ENCODE measurements at regions not wholly inside any gene's neighbourhood (a gene's known extent, or its start where the extent isn't known, plus 50 kb on each side); places are given as distances from the start of the nearest gene placed in this dataset.

DNA sequence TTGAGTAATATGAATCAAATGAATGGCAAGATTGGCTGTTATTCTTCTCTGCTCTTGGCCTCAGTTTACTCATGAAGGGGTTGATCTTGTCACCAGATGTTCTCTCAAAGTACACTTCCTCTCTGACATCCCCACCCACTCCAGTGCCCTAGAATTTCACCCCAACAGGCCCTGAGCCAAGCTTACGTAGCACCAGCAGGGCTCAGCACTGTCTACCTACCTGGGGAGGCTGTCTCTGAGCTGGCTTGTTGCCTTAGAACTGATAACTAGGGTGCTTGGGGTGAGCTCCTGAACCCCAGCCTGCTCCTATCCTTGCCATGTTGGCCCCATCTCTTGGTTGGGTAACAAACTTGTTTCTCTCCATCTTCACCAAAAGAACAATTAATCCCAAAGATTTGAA lies 159.1 kb upstream of the USP24 start:
- H3K4me1 ChIP-seq (ENCODE audit: control insufficient read depth, insufficient read depth, low read length): no peaks in the 10 kb centered on the region
- no CpG with 5 or more reads among the region's 1 CpG for WGBS (ENCODE audit: insufficient coverage, insufficient read length)
- DNase-seq (ENCODE audit: low read depth, low spot score): no peak
- no peak overlapping the region for H3K27ac ChIP-seq (ENCODE audit: low read length)
- no peaks in the 10 kb centered on the region for H3K27me3 ChIP-seq (ENCODE audit: control insufficient read depth, insufficient read depth, low read length)
- no peak overlapping the region for H3K4me3 ChIP-seq (ENCODE audit: low read length)
- H3K9me3 ChIP-seq (ENCODE audit: control insufficient read depth, insufficient read depth, low read length): no peaks in the 10 kb centered on the region
- no peaks in the 10 kb centered on the region for H3K36me3 ChIP-seq (ENCODE audit: control insufficient read depth, insufficient read depth, low read length)

DNA sequence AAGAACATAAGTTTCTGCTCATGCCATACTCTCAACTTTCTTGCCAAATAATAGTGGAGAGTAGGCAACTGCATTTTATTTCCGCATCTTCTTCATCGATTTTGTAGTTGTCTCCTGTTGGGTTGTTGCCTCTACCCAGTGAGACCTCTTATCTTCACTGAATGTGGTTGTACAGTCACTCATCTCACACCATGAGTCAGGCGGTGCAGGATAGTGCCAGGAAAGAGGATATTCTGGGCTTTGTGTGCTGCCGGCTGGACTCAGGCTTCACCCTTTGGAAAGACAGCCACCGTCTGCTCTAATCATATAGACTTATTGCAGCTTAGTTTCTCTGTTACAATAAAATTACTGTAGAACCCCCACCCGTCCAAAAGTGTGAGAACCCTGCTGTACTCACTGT lies 154.3 kb upstream of the USP24 start:
- no peak overlapping the region for H3K4me3 ChIP-seq (ENCODE audit: low read length)
- H3K36me3 ChIP-seq (ENCODE audit: control insufficient read depth, insufficient read depth, low read length): no peaks in the 10 kb centered on the region
- DNase-seq (ENCODE audit: low read depth, low spot score): no peak
- H3K27ac ChIP-seq (ENCODE audit: low read length): no peak overlapping the region
- no peaks in the 10 kb centered on the region for H3K9me3 ChIP-seq (ENCODE audit: control insufficient read depth, insufficient read depth, low read length)
- no peaks in the 10 kb centered on the region for H3K4me1 ChIP-seq (ENCODE audit: control insufficient read depth, insufficient read depth, low read length)
- no peaks in the 10 kb centered on the region for H3K27me3 ChIP-seq (ENCODE audit: control insufficient read depth, insufficient read depth, low read length)
- no CpG with 5 or more reads among the region's 6 CpGs for WGBS (ENCODE audit: insufficient coverage, insufficient read length)

DNA sequence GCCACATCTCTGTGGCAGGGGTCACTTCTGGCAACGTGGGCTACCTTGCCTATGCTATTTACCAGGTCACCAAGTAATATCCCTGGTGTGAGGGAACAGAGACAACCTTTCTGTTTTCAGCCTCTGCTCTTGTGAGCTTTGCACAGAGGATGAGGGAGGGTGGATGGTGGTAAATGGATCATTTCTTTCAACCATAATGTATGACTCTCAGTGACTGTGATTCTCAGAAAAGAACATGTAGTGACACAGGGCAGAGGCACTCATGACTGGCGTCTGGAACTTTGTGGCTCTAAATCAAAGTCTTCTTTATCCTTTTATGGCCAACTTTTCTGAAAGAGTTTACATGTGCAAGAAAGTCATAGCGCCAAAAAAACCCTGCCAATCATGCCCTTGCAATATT lies 153.5 kb upstream of the USP24 start:
- Histone ChIP-seq H3K27me3 (ENCODE audit: control insufficient read depth, insufficient read depth, low read length) (no peaks in the 10 kb centered on the region), H3K9me3 (ENCODE audit: control insufficient read depth, insufficient read depth, low read length) (no peaks in the 10 kb centered on the region)
- WGBS (ENCODE audit: insufficient coverage, insufficient read length): no CpG with 5 or more reads among the region's 3 CpGs

DNA sequence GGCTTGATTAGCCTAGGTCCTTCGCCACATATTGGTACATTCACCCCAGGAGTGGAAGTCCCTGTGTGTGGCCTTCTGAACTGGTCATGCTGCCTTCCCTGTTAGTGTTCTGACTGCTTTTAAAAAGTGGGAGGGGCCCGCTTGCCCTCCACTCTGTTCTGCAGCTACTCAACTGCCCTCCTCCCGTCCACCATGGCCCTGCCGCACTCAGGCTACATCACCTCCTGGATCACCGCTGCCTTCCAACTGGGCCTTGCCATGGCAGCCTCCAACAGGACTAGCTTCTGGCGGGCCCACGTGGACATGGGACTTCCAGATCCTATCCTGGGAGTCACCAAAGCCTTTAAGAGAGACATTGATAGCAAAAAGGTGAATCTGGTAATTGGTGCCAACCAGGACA lies 152.1 kb upstream of the USP24 start:
- H3K36me3 ChIP-seq (ENCODE audit: control insufficient read depth, insufficient read depth, low read length): no peaks in the 10 kb centered on the region
- WGBS (ENCODE audit: insufficient coverage, insufficient read length): no CpG with 5 or more reads among the region's 7 CpGs
- no peak overlapping the region for H3K4me3 ChIP-seq (ENCODE audit: low read length)
- no peak for DNase-seq (ENCODE audit: low read depth, low spot score)
- H3K4me1 ChIP-seq (ENCODE audit: control insufficient read depth, insufficient read depth, low read length): no peaks in the 10 kb centered on the region
- H3K27me3 ChIP-seq (ENCODE audit: control insufficient read depth, insufficient read depth, low read length): no peaks in the 10 kb centered on the region
- H3K27ac ChIP-seq (ENCODE audit: low read length): no peak overlapping the region
- H3K9me3 ChIP-seq (ENCODE audit: control insufficient read depth, insufficient read depth, low read length): no peaks in the 10 kb centered on the region

More for the DNA sequence above, 153.5 kb upstream of the USP24 start:
- H3K4me1 ChIP-seq (ENCODE audit: control insufficient read depth, insufficient read depth, low read length): no peaks in the 10 kb centered on the region
- no peaks in the 10 kb centered on the region for H3K36me3 ChIP-seq (ENCODE audit: control insufficient read depth, insufficient read depth, low read length)
- H3K4me3 ChIP-seq (ENCODE audit: low read length): no peak overlapping the region
- DNase-seq (ENCODE audit: low read depth, low spot score): no peak
- no peak overlapping the region for H3K27ac ChIP-seq (ENCODE audit: low read length)

DNA sequence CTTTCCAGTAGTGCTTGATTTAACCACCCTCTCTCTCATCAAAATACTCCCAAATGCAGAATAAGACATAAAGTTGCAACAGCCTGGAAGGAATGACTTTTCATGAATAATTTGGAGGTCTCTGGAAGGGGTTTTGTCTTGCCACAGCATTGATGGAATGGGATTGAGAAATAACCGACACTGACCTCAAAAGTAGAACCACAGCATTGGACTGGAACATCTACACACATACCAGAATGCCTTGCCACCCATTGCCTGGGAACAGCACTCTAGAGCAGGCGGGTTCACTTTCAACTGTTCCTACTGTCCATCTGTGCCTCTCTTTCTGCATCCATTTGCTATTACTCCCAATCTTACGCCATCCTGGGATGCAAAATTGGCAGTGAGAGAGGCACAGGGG lies 149.1 kb upstream of the USP24 start:
- no peak overlapping the region for H3K4me3 ChIP-seq (ENCODE audit: low read length)
- H3K27ac ChIP-seq (ENCODE audit: low read length): no peak overlapping the region
- no CpG with 5 or more reads among the region's 3 CpGs for WGBS (ENCODE audit: insufficient coverage, insufficient read length)
- no peaks in the 10 kb centered on the region for H3K4me1 ChIP-seq (ENCODE audit: control insufficient read depth, insufficient read depth, low read length)
- H3K9me3 ChIP-seq (ENCODE audit: control insufficient read depth, insufficient read depth, low read length): no peaks in the 10 kb centered on the region
- no peak for DNase-seq (ENCODE audit: low read depth, low spot score)
- no peaks in the 10 kb centered on the region for H3K27me3 ChIP-seq (ENCODE audit: control insufficient read depth, insufficient read depth, low read length)
- H3K36me3 ChIP-seq (ENCODE audit: control insufficient read depth, insufficient read depth, low read length): no peaks in the 10 kb centered on the region

DNA sequence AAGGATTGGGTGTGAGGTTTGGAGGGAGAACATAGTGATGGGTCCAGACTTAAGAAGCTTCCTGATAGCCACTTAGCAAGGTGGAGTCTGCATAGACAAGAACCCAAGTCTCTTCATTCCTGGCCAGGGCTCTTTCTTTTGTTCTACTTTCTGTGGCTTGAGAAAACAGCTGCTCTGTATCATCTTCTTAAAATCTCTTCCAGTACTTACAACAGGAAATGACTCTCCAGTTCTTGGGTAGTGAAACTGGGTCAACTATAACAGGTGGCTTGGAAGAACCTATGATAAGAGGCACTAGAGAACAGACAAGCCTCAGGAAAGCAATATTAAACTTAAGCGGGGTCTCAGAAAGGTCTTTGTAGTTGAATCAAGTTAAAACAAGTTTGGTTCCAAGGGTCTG lies 148.1 kb upstream of the USP24 start:
- H3K4me1 ChIP-seq (ENCODE audit: control insufficient read depth, insufficient read depth, low read length): no peaks in the 10 kb centered on the region
- no peaks in the 10 kb centered on the region for H3K36me3 ChIP-seq (ENCODE audit: control insufficient read depth, insufficient read depth, low read length)
- no peak overlapping the region for H3K27ac ChIP-seq (ENCODE audit: low read length)
- no peaks in the 10 kb centered on the region for H3K27me3 ChIP-seq (ENCODE audit: control insufficient read depth, insufficient read depth, low read length)
- no CpG with 5 or more reads among the region's 1 CpG for WGBS (ENCODE audit: insufficient coverage, insufficient read length)
- H3K9me3 ChIP-seq (ENCODE audit: control insufficient read depth, insufficient read depth, low read length): no peaks in the 10 kb centered on the region
- no peak for DNase-seq (ENCODE audit: low read depth, low spot score)
- no peak overlapping the region for H3K4me3 ChIP-seq (ENCODE audit: low read length)

DNA sequence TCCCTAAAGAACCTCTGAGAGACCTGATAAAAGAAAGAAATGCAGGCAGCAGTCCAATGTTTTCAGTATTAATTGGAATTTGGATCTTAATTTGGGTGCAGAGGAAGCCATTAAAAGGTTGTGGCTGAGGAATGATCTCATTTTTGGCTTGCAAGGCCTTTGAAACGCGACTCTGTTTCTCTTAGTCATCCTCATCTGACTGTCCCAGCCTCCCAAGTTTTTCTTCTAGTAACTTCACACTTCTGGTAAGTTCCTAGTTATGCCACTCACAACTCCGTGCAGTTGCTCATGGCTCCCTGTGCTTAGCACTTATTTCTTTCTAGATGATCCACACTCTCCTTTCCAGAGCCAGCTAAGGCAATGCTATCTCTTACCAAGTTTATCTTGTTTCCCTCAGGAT lies 147.4 kb upstream of the USP24 start:
- Histone ChIP-seq H3K9me3 (ENCODE audit: control insufficient read depth, insufficient read depth, low read length) (no peaks in the 10 kb centered on the region), H3K36me3 (ENCODE audit: control insufficient read depth, insufficient read depth, low read length) (no peaks in the 10 kb centered on the region), H3K27me3 (ENCODE audit: control insufficient read depth, insufficient read depth, low read length) (no peaks in the 10 kb centered on the region), H3K4me1 (ENCODE audit: control insufficient read depth, insufficient read depth, low read length) (no peaks in the 10 kb centered on the region), H3K4me3 (ENCODE audit: low read length) (no peak overlapping the region), H3K27ac (ENCODE audit: low read length) (no peak overlapping the region)
- no CpG with 5 or more reads among the region's 3 CpGs for WGBS (ENCODE audit: insufficient coverage, insufficient read length)
- no peak for DNase-seq (ENCODE audit: low read depth, low spot score)

DNA sequence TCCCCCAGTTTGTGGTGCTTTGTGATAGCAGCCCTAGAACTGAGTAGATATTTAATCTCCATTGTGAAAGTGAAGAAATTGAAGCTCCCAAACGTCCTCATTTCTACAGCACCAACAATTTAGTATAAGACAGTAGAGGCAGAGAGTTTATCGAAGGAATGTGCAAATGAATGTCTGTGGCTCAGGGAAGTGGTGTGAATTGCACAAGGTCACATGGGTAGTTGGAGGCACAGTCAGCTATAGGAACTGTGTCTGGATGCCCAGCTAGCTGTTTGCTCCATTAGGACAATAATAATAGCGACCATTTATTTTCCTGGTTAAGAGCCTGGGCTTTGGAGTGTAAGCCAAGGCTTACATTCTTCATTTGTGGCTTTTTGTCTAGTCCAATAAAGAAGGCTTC lies 144.4 kb upstream of the USP24 start:
- Histone ChIP-seq H3K4me3 (ENCODE audit: low read length) (no peak overlapping the region), H3K27ac (ENCODE audit: low read length) (no peak overlapping the region), H3K4me1 (ENCODE audit: control insufficient read depth, insufficient read depth, low read length) (no peaks in the 10 kb centered on the region), H3K27me3 (ENCODE audit: control insufficient read depth, insufficient read depth, low read length) (no peaks in the 10 kb centered on the region), H3K9me3 (ENCODE audit: control insufficient read depth, insufficient read depth, low read length) (no peaks in the 10 kb centered on the region), H3K36me3 (ENCODE audit: control insufficient read depth, insufficient read depth, low read length) (no peaks in the 10 kb centered on the region)
- no CpG with 5 or more reads among the region's 3 CpGs for WGBS (ENCODE audit: insufficient coverage, insufficient read length)
- no peak for DNase-seq (ENCODE audit: low read depth, low spot score)

DNA sequence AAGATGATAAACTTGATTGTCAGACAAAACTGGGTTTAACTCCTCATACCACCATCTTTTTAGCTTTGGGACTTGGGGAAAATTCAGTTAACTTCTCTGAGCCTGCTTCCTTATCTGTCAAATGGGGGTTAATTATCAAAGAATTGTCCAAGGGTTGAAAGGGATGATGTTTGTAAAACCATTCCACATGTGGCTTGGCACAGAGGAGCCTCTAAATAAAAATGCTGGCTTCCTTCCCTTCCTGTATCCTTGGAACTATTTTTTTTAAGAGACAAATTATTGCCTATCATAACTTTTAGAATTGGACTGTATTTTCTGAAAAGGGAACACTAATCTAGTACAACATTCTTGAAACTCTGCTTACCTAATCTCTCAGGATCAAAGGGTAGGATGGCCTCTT lies 143.4 kb upstream of the USP24 start:
- H3K4me1 ChIP-seq (ENCODE audit: control insufficient read depth, insufficient read depth, low read length): no peaks in the 10 kb centered on the region
- no peak overlapping the region for H3K4me3 ChIP-seq (ENCODE audit: low read length)
- H3K9me3 ChIP-seq (ENCODE audit: control insufficient read depth, insufficient read depth, low read length): no peaks in the 10 kb centered on the region
- H3K27me3 ChIP-seq (ENCODE audit: control insufficient read depth, insufficient read depth, low read length): no peaks in the 10 kb centered on the region
- no peak overlapping the region for H3K27ac ChIP-seq (ENCODE audit: low read length)
- H3K36me3 ChIP-seq (ENCODE audit: control insufficient read depth, insufficient read depth, low read length): no peaks in the 10 kb centered on the region
- DNase-seq (ENCODE audit: low read depth, low spot score): no peak

DNA sequence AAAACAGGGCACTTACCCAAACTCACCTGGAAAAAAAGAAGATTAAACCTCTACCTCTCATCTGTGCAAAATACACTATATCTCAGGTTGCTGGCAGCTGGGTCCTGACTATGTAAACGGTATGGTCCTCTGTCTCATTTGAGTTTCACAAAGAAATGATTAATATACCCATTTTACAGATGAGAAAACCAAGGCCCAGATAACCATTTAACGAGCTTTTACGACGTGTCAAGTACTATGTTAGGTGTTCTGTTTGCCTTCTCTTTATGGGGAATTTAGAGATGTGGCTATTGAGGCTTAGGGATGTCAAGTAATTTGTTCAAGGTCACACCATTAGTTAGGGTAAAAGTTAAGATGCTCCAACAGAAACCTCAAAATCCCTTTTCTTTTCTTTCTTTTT lies 140.4 kb upstream of the USP24 start:
- DNase-seq (ENCODE audit: low read depth, low spot score): no peak
- WGBS (ENCODE audit: insufficient coverage, insufficient read length): no CpG with 5 or more reads among the region's 4 CpGs
- no peaks in the 10 kb centered on the region for H3K4me1 ChIP-seq (ENCODE audit: control insufficient read depth, insufficient read depth, low read length)
- no peaks in the 10 kb centered on the region for H3K9me3 ChIP-seq (ENCODE audit: control insufficient read depth, insufficient read depth, low read length)
- H3K27ac ChIP-seq (ENCODE audit: low read length): no peak overlapping the region
- no peak overlapping the region for H3K4me3 ChIP-seq (ENCODE audit: low read length)
- no peaks in the 10 kb centered on the region for H3K36me3 ChIP-seq (ENCODE audit: control insufficient read depth, insufficient read depth, low read length)
- H3K27me3 ChIP-seq (ENCODE audit: control insufficient read depth, insufficient read depth, low read length): no peaks in the 10 kb centered on the region

DNA sequence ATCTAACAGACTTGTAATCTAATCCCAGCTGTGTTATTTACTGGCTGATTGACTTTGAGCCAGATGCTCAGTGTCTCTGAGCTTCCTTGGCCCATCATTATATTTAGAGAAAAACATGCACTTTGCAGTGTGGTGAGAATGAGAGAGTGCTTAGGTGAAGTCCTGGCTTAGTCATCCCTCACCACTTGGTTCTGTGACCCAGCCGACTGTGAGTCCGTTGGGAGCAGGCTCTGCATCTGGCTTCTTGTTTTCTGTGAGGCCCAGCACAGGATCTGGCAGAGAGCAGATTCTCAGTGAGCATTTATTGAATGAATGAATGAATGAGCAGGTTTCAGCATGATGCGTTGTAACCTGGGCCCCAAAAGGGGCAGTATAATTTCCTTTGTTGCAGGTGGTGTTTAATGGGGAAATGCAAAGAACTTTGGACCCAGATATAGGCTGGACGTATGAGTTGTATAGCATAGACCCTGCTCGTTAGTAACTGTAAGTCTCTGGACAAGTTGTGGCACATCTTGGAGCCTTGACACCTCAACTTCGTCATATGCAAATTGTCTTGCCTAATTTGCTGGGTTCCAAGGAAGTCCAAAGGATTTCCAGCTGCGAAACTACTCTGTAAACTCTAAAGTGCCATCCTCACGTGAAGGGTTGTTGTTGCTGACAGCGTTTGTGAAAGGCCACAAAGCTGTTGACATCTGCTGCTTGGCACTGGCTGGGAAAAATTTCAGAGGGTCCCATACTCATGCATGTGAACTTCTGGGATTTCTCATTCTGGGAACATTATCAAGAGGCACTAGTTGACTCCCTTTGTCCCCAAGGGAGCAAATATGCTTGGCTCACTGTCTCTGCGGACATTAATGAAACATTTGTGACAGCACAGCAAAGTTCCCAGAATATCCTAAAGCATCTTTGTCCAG lies 138.8 kb upstream of the USP24 start:
- DNase-seq (ENCODE audit: low read depth, low spot score): no peak
- no peaks in the 10 kb centered on the region for H3K9me3 ChIP-seq (ENCODE audit: control insufficient read depth, insufficient read depth, low read length)
- H3K27ac ChIP-seq (ENCODE audit: low read length): no peak overlapping the region
- no peaks in the 10 kb centered on the region for H3K36me3 ChIP-seq (ENCODE audit: control insufficient read depth, insufficient read depth, low read length)
- H3K27me3 ChIP-seq (ENCODE audit: control insufficient read depth, insufficient read depth, low read length): no peaks in the 10 kb centered on the region
- H3K4me3 ChIP-seq (ENCODE audit: low read length): no peak overlapping the region
- WGBS (ENCODE audit: insufficient coverage, insufficient read length): no CpG with 5 or more reads among the region's 10 CpGs
- H3K4me1 ChIP-seq (ENCODE audit: control insufficient read depth, insufficient read depth, low read length): no peaks in the 10 kb centered on the region
